Mucosa of stomach (tissue), 1 donor: ENCODE measurements at regions not wholly inside any gene's neighbourhood (a gene's known extent, or its start where the extent isn't known, plus 50 kb on each side); places are given as distances from the start of the nearest gene placed in this dataset.

Experiments used
- H3K27me3 ChIP-seq: one replicate; pipeline ENCODE4 v1.7.0; 2013; ENCODE audit warnings: mild to moderate bottlenecking, low read length; ENCODE audit not compliant: control insufficient read depth, insufficient read depth
- H3K36me3 ChIP-seq: one replicate; pipeline ENCODE4 v1.7.0; 2013; ENCODE audit warnings: low read length; ENCODE audit not compliant: control insufficient read depth, insufficient read depth
- H3K4me1 ChIP-seq: one replicate; pipeline ENCODE4 v1.7.0; 2013; ENCODE audit warnings: mild to moderate bottlenecking, low read length; ENCODE audit not compliant: control insufficient read depth, insufficient read depth
- H3K4me3 ChIP-seq: one replicate; pipeline ENCODE4 v1.7.0; 2013; ENCODE audit warnings: low read length
- H3K9ac ChIP-seq: one replicate; pipeline ENCODE4 v1.7.0; 2013; ENCODE audit warnings: mild to moderate bottlenecking, low read length, moderate library complexity
- H3K9me3 ChIP-seq: one replicate; pipeline ENCODE4 v1.7.0; 2013; ENCODE audit warnings: mild to moderate bottlenecking, low read length, moderate library complexity; ENCODE audit not compliant: control insufficient read depth
- donor health status: Pancreatic carcinoma.

DNA sequence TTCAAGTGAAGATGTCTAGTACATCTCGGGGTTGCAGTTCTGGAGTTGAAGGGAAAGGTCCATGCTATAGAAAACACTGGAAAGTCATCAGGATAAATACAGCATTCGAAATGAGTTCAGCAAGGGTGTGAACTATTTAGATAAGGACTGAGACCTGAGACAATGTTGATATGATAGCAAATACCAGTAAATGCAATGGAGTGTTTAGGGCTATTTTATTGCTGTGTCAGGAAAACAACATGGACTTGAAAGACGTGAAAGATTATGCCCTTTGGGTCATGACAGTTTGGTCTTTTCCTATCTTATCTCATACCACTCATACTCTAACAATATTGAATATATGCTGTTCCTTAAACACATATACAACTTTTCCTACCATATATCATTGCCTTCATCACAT lies 1776.2 kb upstream of the SEL1L start:
- no peak overlapping the region for H3K4me3 ChIP-seq
- H3K27me3 ChIP-seq: no peaks in the 10 kb centered on the region
- no peaks in the 10 kb centered on the region for H3K36me3 ChIP-seq
- no peaks in the 10 kb centered on the region for H3K4me1 ChIP-seq
- no peaks in the 10 kb centered on the region for H3K9me3 ChIP-seq
- no peak overlapping the region for H3K9ac ChIP-seq

DNA sequence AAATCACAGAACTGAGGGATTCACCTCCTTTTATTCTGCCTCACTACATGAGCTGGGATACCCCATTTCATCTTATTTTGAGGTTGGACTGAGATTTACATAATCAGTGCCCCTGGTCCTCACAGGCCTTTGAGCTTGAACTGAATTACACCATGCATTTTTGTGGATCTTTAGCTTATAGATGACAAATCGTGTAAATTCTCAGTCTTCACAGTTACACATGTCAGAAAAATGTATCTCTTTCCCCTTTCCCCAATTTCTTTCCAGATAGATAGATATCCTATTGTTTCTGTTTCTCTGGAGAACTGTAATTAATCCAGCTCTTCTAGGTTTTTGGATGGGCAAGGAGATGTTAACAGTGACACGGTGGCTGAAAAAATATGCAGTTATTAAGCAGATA lies 1778.9 kb upstream of the SEL1L start:
- H3K9me3 ChIP-seq: no peaks in the 10 kb centered on the region
- no peaks in the 10 kb centered on the region for H3K27me3 ChIP-seq
- H3K9ac ChIP-seq: no peak overlapping the region
- H3K4me1 ChIP-seq: no peaks in the 10 kb centered on the region
- H3K4me3 ChIP-seq: no peak overlapping the region
- no peaks in the 10 kb centered on the region for H3K36me3 ChIP-seq

DNA sequence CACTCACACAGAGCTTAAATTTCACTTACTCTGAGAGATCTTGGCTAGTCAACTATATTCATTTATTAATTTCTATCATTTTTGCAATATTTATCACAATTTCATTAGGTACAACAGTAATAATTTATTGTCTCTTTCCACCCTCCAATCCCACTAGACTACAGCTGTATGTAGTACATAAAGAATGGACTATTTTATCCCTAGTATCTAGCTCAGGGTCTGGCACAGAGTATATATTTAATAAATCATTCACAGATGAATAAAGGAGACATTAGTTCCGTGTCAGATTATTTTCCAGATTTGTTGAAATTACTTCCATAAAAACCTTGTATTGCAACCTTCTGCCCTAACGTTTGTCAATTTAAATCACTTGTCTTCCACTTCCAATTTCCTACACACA lies 1781.1 kb upstream of the SEL1L start:
- H3K27me3 ChIP-seq: no peaks in the 10 kb centered on the region
- no peak overlapping the region for H3K9ac ChIP-seq

DNA sequence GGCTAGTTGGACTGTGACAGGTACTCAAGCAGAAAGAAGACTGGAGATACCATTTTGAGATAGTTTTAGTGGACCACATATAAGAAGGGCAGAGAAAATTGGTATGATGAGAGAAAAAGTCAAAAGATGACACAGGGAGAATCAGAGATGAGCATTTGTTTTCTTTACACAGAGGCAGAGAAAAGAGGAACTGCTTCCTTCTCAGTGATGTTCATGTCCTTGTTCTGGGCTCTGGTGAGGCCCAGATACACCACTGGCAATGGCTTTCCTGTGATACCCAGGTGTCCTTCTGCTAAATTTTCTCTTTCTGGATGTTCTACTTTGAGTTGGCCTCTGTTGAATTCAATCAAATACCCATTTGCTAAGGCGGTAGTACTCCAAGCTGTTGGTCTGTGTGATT lies 1782.7 kb upstream of the SEL1L start:
- no peaks in the 10 kb centered on the region for H3K27me3 ChIP-seq
- no peaks in the 10 kb centered on the region for H3K9me3 ChIP-seq
- H3K4me3 ChIP-seq: no peak overlapping the region
- H3K36me3 ChIP-seq: no peaks in the 10 kb centered on the region
- H3K9ac ChIP-seq: no peak overlapping the region
- no peaks in the 10 kb centered on the region for H3K4me1 ChIP-seq

More for the DNA sequence above, 1781.1 kb upstream of the SEL1L start:
- no peaks in the 10 kb centered on the region for H3K36me3 ChIP-seq
- no peak overlapping the region for H3K4me3 ChIP-seq
- no peaks in the 10 kb centered on the region for H3K4me1 ChIP-seq
- H3K9me3 ChIP-seq: no peaks in the 10 kb centered on the region

DNA sequence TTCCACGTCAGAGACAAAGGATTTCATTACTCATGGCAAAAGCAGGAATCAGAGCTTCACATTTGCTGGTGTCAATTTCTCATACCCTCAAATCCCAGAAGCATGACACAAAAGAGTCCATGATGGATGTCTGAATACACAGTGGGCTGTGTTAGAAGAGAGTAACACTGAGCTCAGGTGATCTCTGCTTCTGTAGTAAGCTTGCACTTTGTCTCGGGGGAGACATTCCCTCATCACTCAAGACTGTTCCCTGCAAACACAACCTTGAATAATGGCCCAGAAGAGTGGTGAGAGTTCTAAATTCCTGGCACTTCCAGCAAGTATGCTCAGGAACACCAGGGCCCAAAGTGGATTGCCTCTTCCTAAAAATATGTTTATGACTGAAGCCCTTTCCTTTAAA lies 1787.2 kb upstream of the SEL1L start:
- no peak overlapping the region for H3K4me3 ChIP-seq
- no peaks in the 10 kb centered on the region for H3K9me3 ChIP-seq
- H3K9ac ChIP-seq: no peak overlapping the region
- H3K27me3 ChIP-seq: no peaks in the 10 kb centered on the region
- no peaks in the 10 kb centered on the region for H3K36me3 ChIP-seq
- H3K4me1 ChIP-seq: no peaks in the 10 kb centered on the region

DNA sequence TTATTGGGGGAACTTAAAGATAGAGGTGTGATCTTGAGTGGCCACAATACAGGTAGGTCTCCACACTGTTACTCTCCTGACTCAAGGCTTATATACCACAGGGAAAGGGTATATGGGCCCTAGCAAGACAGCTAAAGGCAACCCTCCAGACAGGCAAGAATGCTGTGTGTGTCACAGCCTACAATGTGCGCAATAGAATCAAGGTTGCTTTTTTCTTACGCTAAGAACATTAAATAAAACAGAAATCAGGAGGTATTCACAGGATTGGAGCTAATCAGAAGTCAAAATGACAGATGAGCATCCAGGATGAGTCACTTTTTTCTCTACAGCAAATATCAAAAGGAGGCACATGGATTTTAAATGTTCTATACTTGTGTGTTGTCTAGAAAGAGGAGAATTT lies 1797.9 kb upstream of the SEL1L start:
- Histone ChIP-seq H3K27me3 (no peaks in the 10 kb centered on the region), H3K36me3 (no peaks in the 10 kb centered on the region), H3K9me3 (no peaks in the 10 kb centered on the region), H3K4me3 (no peak overlapping the region), H3K9ac (no peak overlapping the region), H3K4me1 (no peaks in the 10 kb centered on the region)

DNA sequence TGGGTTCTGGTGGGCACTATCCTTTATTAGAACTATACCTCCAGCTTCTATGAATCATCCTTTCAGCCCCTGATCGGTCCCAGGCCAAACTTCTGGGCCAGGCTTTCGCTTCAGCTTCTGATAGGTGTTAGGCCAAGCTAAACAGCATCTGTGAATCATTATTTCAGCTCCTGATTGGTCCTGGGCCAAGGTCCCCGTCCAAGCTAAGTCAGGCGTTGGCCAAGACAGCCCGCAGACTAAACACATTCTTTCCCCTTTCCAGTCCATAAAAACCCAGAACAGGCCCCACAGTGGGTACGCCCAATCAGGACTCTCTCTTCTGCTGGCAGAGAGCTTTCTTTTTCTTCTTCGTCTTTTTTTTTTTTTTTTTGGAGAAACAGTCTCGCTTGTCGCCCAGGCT lies 1808.9 kb upstream of the SEL1L start:
- Histone ChIP-seq H3K4me3 (no peak overlapping the region), H3K4me1 (no peaks in the 10 kb centered on the region), H3K9me3 (no peaks in the 10 kb centered on the region), H3K9ac (no peak overlapping the region), H3K36me3 (no peaks in the 10 kb centered on the region), H3K27me3 (no peaks in the 10 kb centered on the region)

DNA sequence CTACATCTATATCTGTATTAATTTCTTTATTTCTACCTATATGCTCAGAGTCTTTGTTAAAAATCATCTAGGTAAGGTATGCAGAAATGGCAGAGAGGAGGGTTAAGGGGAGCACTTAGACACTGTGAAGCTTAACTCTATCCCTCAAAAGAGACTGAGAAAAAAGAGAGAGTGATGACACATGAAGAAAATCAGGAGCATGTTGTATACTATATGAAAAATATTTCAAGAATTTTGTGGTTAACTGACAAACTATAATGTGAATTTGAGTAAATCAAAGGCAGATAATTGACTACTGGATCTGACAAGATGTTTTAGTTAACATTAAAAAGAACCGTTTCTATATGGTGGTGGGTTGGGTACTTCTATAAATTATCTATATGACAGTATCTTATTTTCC lies 1814.2 kb upstream of the SEL1L start:
- H3K36me3 ChIP-seq: no peaks in the 10 kb centered on the region
- H3K27me3 ChIP-seq: no peaks in the 10 kb centered on the region
- no peaks in the 10 kb centered on the region for H3K9me3 ChIP-seq
- no peak overlapping the region for H3K9ac ChIP-seq
- H3K4me3 ChIP-seq: no peak overlapping the region
- no peaks in the 10 kb centered on the region for H3K4me1 ChIP-seq

DNA sequence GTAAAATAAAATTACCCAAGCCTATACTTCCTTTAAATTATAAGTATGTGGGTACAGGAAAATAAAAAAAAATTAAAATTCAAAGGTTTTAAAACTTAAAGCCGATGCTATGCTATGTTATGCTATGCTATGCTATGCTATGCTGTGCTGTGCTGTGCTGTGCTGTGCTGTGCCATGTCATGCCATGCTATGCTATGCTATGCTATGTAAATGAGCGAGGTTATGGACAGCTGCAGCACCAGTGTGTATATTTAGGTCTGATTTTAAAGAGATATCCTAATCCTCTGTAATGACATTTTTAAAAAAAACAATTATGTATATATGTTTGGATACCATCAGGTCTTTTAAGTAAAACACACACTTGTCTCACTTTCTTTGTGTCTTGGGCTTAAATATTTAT lies 1822.0 kb upstream of the SEL1L start:
- H3K4me3 ChIP-seq: no peak overlapping the region
- H3K9ac ChIP-seq: no peak overlapping the region
- no peaks in the 10 kb centered on the region for H3K9me3 ChIP-seq
- no peaks in the 10 kb centered on the region for H3K36me3 ChIP-seq
- H3K4me1 ChIP-seq: no peaks in the 10 kb centered on the region
- no peaks in the 10 kb centered on the region for H3K27me3 ChIP-seq

DNA sequence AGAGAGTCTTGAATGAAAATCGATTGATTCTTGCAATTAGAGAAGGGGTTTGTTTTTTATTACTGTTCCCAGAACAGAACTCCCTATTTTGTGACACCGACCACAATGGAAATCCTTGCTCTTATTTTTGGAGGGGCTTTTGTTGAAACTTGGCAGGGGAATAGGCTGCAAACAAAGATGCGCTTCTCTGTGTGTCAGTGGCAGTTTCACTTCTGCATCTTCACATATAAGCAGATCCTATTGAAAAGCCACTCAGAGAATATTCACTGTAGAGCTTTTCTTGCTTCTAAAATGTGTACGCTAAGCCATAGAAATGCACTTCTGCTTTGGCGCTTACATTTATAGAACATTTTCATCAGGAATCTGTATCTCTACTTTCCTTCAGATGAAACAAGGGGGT lies 1822.4 kb upstream of the SEL1L start:
- no peaks in the 10 kb centered on the region for H3K4me1 ChIP-seq
- no peaks in the 10 kb centered on the region for H3K27me3 ChIP-seq
- no peak overlapping the region for H3K9ac ChIP-seq
- no peak overlapping the region for H3K4me3 ChIP-seq
- no peaks in the 10 kb centered on the region for H3K36me3 ChIP-seq
- H3K9me3 ChIP-seq: no peaks in the 10 kb centered on the region

DNA sequence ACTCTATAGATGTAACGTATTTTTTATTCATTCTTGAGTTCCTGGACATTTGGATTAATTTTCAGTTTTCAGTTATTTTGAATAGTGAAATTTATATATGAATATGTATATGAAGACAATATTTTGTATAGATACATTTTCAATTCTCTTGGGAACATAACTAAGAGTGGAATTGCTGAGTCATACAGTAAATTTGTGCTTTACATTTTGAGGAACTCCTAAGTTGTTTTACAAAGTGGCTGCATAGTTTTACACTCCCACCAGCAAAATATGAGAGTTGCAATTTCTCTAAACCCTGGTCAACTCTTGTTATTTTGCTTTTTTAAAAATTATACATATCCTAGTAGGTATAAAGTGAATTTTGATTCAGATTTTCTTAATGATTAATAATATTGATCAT lies 1838.6 kb upstream of the SEL1L start:
- Histone ChIP-seq H3K9ac (no peak overlapping the region), H3K4me1 (no peaks in the 10 kb centered on the region), H3K36me3 (no peaks in the 10 kb centered on the region), H3K9me3 (no peaks in the 10 kb centered on the region), H3K4me3 (no peak overlapping the region), H3K27me3 (no peaks in the 10 kb centered on the region)

DNA sequence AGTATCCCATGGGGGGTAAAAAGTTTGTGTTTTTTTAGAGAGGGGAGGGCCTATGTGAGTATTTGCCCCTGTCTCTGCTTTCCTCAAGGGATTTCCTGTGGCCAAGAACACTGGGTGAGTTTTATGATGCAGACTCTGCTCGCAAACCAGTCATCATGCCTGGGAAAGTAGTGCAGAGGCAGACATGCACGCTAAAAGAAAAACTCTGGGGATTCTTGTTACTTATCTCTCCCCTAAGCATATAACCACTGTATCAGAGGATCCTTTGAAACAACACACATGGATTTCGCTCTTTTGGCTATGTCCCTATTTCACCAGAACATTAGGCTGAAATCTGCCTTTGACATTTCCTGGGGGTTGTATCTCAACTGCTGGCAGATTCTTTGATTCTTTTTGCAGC lies 1845.8 kb upstream of the SEL1L start:
- H3K36me3 ChIP-seq: no peaks in the 10 kb centered on the region
- H3K4me1 ChIP-seq: no peaks in the 10 kb centered on the region

DNA sequence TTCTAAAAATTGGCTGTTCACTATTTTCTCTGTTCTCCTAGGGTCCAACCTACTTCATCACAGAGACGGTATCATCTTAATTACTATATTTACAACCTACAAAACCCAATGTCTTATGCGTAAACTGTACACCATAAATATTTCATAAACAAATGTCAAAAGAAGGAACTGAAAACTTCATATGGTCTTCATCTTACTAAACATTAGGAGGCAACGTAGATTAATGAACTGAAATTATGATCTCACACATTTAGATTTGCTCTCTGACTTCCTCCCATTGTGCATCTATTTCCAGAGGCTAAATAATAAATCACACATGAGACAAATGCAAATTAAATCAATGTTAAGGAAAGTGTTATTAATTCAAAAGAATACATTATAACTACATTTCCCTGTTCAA lies 1850.6 kb upstream of the SEL1L start:
- H3K36me3 ChIP-seq: no peaks in the 10 kb centered on the region
- no peaks in the 10 kb centered on the region for H3K9me3 ChIP-seq
- H3K27me3 ChIP-seq: no peaks in the 10 kb centered on the region
- H3K9ac ChIP-seq: no peak overlapping the region
- no peak overlapping the region for H3K4me3 ChIP-seq
- H3K4me1 ChIP-seq: no peaks in the 10 kb centered on the region

More for the DNA sequence above, 1845.8 kb upstream of the SEL1L start:
- Histone ChIP-seq H3K9me3 (no peaks in the 10 kb centered on the region), H3K9ac (no peak overlapping the region), H3K4me3 (no peak overlapping the region), H3K27me3 (no peaks in the 10 kb centered on the region)
